IMR-90 (cell line): ENCODE measurements at regions not wholly inside any gene's neighbourhood (a gene's known extent, or its start where the extent isn't known, plus 50 kb on each side); places are given as distances from the start of the nearest gene placed in this dataset.

Source experiments
- ATAC-seq: fragments of 200-7000 bp; cut with Tn5 transposase; 2 replicates; pipeline ENCODE4 v1.9.1; 2020; ENCODE audit warnings: low read depth, mild to moderate bottlenecking, moderate library complexity
- BruUV-seq: library from RNA; stranded (reverse); fragments of 400-500 nt; replicated peaks from 2 replicates; lab custom pipeline; 2021; lab: Mats Ljungman, UMichigan
- CTCF ChIA-PET: fragments of 300-600 bp; formaldehyde crosslinking; extraction: SDS; loops from one replicate; lab custom pipeline; 2021; ENCODE audit warnings: antibody characterized with exemption; lab: Yijun Ruan, JAX
- POLR2A ChIA-PET: fragments of 300-600 bp; sonication (Branson Sonifier 250); formaldehyde crosslinking; loops from one replicate; lab custom pipeline; 2022; ENCODE audit warnings: antibody characterized with exemption; ENCODE audit not compliant: unreplicated experiment; lab: Charles Lee
- DNase-seq: peaks from one replicate; pipeline ENCODE4 v3.0.0; 2013
- H2AFZ ChIP-seq: replicated peaks from 2 replicates; pipeline ENCODE3; 2013; ENCODE audit warnings: low read length, mild to moderate bottlenecking; ENCODE audit not compliant: poor library complexity
- H2AK5ac ChIP-seq: 2 replicates; pipeline ENCODE4 v1.6.1; 2013; ENCODE audit warnings: low read depth, low read length, inconsistent platforms
- H2AK9ac ChIP-seq: replicated peaks from 2 replicates; pipeline ENCODE3; 2013; ENCODE audit warnings: mild to moderate bottlenecking, low read depth, low read length, moderate library complexity; ENCODE audit not compliant: poor library complexity
- H2BK120ac ChIP-seq: 2 replicates; pipeline ENCODE4 v1.6.1; 2013; ENCODE audit warnings: low read depth, low read length, inconsistent platforms
- H2BK15ac ChIP-seq: 3 replicates; pipeline ENCODE4 v1.6.1; 2013; ENCODE audit warnings: low read depth, low read length, inconsistent platforms
- H2BK20ac ChIP-seq: 2 replicates; pipeline ENCODE4 v1.6.1; 2013; ENCODE audit warnings: low read depth, mild to moderate bottlenecking, inconsistent platforms, low read length, moderate library complexity
- H2BK5ac ChIP-seq: 2 replicates; pipeline ENCODE4 v1.6.1; 2013; ENCODE audit warnings: mild to moderate bottlenecking, low read depth, low read length, inconsistent platforms; ENCODE audit not compliant: poor library complexity, severe bottlenecking
- H3K14ac ChIP-seq: replicated peaks from 2 replicates; pipeline ENCODE4 v1.6.1; 2013; ENCODE audit warnings: low read depth, low read length, inconsistent platforms
- H3K18ac ChIP-seq: 2 replicates; pipeline ENCODE4 v1.6.1; 2013; ENCODE audit warnings: low read depth, low read length, control low read depth
- H3K23ac ChIP-seq: 2 replicates; pipeline ENCODE4 v1.6.1; 2013; ENCODE audit warnings: low read depth, low read length, inconsistent platforms
- H3K27ac ChIP-seq: 2 replicates; pipeline ENCODE4 v1.5.1; 2013; ENCODE audit warnings: mild to moderate bottlenecking, control low read depth, low read length; ENCODE audit not compliant: insufficient read depth
- H3K27me3 ChIP-seq: 2 replicates; pipeline ENCODE4 v1.6.1; 2013; ENCODE audit warnings: low read length; ENCODE audit not compliant: control insufficient read depth, insufficient read depth
- H3K36me3 ChIP-seq: 2 replicates; pipeline ENCODE4 v1.6.1; 2013; ENCODE audit warnings: low read length, mixed read lengths; ENCODE audit not compliant: control insufficient read depth, insufficient read depth
- H3K4ac ChIP-seq: 2 replicates; pipeline ENCODE4 v1.6.1; 2013; ENCODE audit warnings: low read depth, low read length, inconsistent platforms
- H3K4me1 ChIP-seq: 2 replicates; pipeline ENCODE4 v1.6.1; 2013; ENCODE audit warnings: low read length, mixed read lengths; ENCODE audit not compliant: control insufficient read depth, insufficient read depth
- H3K4me2 ChIP-seq: 2 replicates; pipeline ENCODE4 v1.6.1; 2013; ENCODE audit warnings: low read depth, mild to moderate bottlenecking, control low read depth, low read length, moderate library complexity
- H3K4me3 ChIP-seq: 2 replicates; pipeline ENCODE4 v1.5.1; 2013; ENCODE audit warnings: low read depth, mild to moderate bottlenecking, control low read depth, low read length, moderate library complexity; ENCODE audit not compliant: insufficient read depth
- H3K56ac ChIP-seq: 2 replicates; pipeline ENCODE4 v1.6.1; 2013; ENCODE audit warnings: low read length, inconsistent platforms; ENCODE audit not compliant: insufficient read depth; ENCODE audit errors: extremely low read depth
- H3K79me1 ChIP-seq, 2 experiments: 2 replicates each; pipeline ENCODE4 v1.6.1; 2013; ENCODE audit warnings: low read length in 2 of 2, inconsistent platforms in 1 of 2, low read depth in 1 of 2
- H3K9ac ChIP-seq: 2 replicates; pipeline ENCODE4 v1.6.1; 2013; ENCODE audit warnings: low read depth, low read length, control low read depth
- H3K9me1 ChIP-seq: 2 replicates; pipeline ENCODE4 v1.6.1; 2013; ENCODE audit warnings: low read length, inconsistent platforms; ENCODE audit not compliant: insufficient read depth
- H3K9me3 ChIP-seq: 2 replicates; pipeline ENCODE4 v1.6.1; 2013; ENCODE audit warnings: low read length; ENCODE audit not compliant: control insufficient read depth, insufficient read depth
- H4K20me1 ChIP-seq: 2 replicates; pipeline ENCODE4 v1.6.1; 2013; ENCODE audit warnings: low read length, inconsistent platforms; ENCODE audit not compliant: insufficient read depth
- H4K5ac ChIP-seq: 2 replicates; pipeline ENCODE4 v1.6.1; 2013; ENCODE audit warnings: mild to moderate bottlenecking, low read depth, low read length, control low read depth
- H4K8ac ChIP-seq, 2 experiments: 2 replicates each; pipeline ENCODE4 v1.6.1; 2013; ENCODE audit warnings: low read depth in 2 of 2, low read length in 2 of 2, control low read depth in 1 of 2, inconsistent platforms in 1 of 2
- H4K91ac ChIP-seq: 2 replicates; pipeline ENCODE4 v1.6.1; 2013; ENCODE audit warnings: low read depth, low read length, inconsistent platforms; ENCODE audit not compliant: insufficient read depth
- BHLHE40 ChIP-seq: fragments of 150-350 bp; IDR thresholded peaks from 2 replicates; pipeline ENCODE4 v1.6.1; 2016; ENCODE audit warnings: mild to moderate bottlenecking, low read depth, low read length
- CHD1 ChIP-seq: IDR thresholded peaks from 2 replicates; pipeline ENCODE4 v1.6.1; 2012; ENCODE audit warnings: low read depth, low read length, improper control_type of control experiment
- FOS ChIP-seq: fragments of 150-350 bp; IDR thresholded peaks from 2 replicates; pipeline ENCODE4 v1.6.1; 2016; ENCODE audit warnings: low read depth, low read length
- MAZ ChIP-seq: IDR thresholded peaks from 2 replicates; pipeline ENCODE4 v1.6.1; 2012; ENCODE audit warnings: low read depth, mild to moderate bottlenecking, low read length, improper control_type of control experiment, moderate library complexity, borderline replicate concordance
- POLR2A ChIP-seq: IDR thresholded peaks from 2 replicates; pipeline ENCODE4 v1.6.1; 2012; ENCODE audit warnings: mild to moderate bottlenecking, low read depth, low read length
- RAD21 ChIP-seq: IDR thresholded peaks from 2 replicates; pipeline ENCODE4 v1.6.1; 2012; ENCODE audit warnings: low read length, improper control_type of control experiment
- RCOR1 ChIP-seq: IDR thresholded peaks from 2 replicates; pipeline ENCODE4 v1.6.1; 2012; ENCODE audit warnings: mild to moderate bottlenecking, low read length, improper control_type of control experiment; ENCODE audit not compliant: insufficient replicate concordance
- SMC3 ChIP-seq: fragments of 150-350 bp; IDR thresholded peaks from 2 replicates; pipeline ENCODE4 v1.6.1; 2016; ENCODE audit warnings: low read depth, mild to moderate bottlenecking, antibody characterized with exemption, low read length, moderate library complexity
- WGBS, 2 experiments: methylation state at CpG; one replicate each; pipeline versions ENCODE4 v1.1.5 to v1.1.7; 2013; ENCODE audit warnings: missing lambda C conversion rate in 2 of 2; ENCODE audit not compliant: insufficient read length in 1 of 2; ENCODE audit errors: extremely low coverage in 2 of 2; 5-methylcytosine and 5-hydroxymethylcytosine counted together
- dilution Hi-C: fragments of 300-500 bp; cut with HindIII; formaldehyde crosslinking; loops from one replicate; pipeline ENCODE4 v1.14.3; 2018; ENCODE audit warnings: low sequenced_read_pairs; ENCODE audit not compliant: unreplicated experiment
- in situ Hi-C: fragments of 300-500 bp; cut with MboI; formaldehyde crosslinking; loops from 3 replicates; pipeline ENCODE4 v1.14.3; 2019; ENCODE audit warnings: low sequenced_read_pairs, inconsistent platforms, mixed read lengths
- intact Hi-C: fragments of 100-400 bp; cut with micrococcal nuclease; formaldehyde crosslinking; loops from 2 replicates; pipeline ENCODE4 v1.10.0; 2022
- TF ChIP-seq, protein P1 (sequence below): fragments of 150-350 bp; IDR thresholded peaks from 2 replicates; pipeline ENCODE4 v1.6.1; 2017; ENCODE audit warnings: mild to moderate bottlenecking, antibody characterized with exemption, low read length, low read depth
- TF ChIP-seq, protein P2 (sequence below): fragments of 150-350 bp; IDR thresholded peaks from 2 replicates; pipeline ENCODE4 v1.6.1; 2016; ENCODE audit warnings: low read depth, mild to moderate bottlenecking, low read length, moderate library complexity, borderline replicate concordance

DNA sequence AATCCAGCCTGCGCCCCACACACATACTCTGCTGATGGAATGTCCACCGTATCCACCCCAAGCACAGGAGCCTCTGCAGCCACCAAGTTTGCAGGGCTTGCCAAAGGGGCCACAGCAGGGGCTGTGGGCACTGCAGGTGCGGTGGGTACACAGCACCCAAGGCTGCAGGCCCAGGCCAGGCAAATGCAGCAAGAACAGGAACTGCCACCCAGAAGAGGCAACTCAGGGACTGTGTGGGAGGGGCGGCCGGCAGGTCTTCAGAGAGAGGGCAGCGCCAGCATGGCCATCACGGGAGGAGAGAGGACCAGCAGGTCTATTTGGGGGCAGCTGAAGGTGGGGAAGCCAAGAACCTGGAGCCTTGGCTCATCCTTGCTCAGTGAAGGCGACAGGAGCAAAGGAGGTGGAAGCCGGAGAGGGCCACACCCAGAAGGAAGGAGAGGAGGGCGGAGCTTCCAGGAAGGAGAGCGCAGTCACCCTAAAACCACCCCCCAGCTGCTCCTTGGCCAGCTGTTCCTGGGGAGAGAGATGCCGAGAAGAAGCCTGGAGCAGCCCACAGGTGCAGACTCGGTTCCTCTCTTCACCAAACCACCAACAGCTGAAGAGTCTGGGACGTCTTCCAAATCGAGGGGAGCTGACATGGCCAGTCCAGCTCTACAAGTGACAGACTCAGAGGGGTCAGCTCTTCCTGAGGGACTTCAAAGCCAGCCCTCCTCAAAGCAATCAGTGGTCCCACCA lies 265.1 kb upstream of the CDYL start:
- dilution Hi-C loops, result no loop called here
- Histone ChIP-seq H3K4me3 (no peak overlapping the region), H3K4ac (no peak overlapping the region), H2AK5ac (no peak overlapping the region), H2AK9ac (no peak overlapping the region), H3K18ac (no peak overlapping the region), H3K14ac (no peak overlapping the region), H4K5ac (no peak overlapping the region), H3K23ac (no peak overlapping the region), H2AFZ (no peak overlapping the region), H2BK20ac (no peak overlapping the region), H2BK120ac (no peak overlapping the region), H3K27me3 (peaks cover 1% of the 10 kb centered on the region), H3K79me1 (no peaks in the 10 kb centered on the region), H3K9ac (no peak overlapping the region), H2BK5ac (no peak overlapping the region), H3K56ac (no peak overlapping the region), H3K4me2 (no peak overlapping the region), H3K36me3 (no peaks in the 10 kb centered on the region), H2BK15ac (no peak overlapping the region), H3K27ac (no peak overlapping the region), H3K9me3 (no peaks in the 10 kb centered on the region), H4K20me1 (no peaks in the 10 kb centered on the region), H4K91ac (no peak overlapping the region), H4K8ac (no peak overlapping the region), H3K4me1 (no peaks in the 10 kb centered on the region; the same call in 1 of the 2 replicates), H3K9me1 (no peaks in the 10 kb centered on the region)
- no peak for DNase-seq
- CTCF ChIA-PET, result no interaction called here
- TF ChIP-seq FOS (no peak), SMC3 (no peak), RCOR1 (no peak), CHD1 (no peak), BHLHE40 (no peak), POLR2A (no peak), MAZ (no peak), RAD21 (no peak)
- TF ChIP-seq, protein P1, sequence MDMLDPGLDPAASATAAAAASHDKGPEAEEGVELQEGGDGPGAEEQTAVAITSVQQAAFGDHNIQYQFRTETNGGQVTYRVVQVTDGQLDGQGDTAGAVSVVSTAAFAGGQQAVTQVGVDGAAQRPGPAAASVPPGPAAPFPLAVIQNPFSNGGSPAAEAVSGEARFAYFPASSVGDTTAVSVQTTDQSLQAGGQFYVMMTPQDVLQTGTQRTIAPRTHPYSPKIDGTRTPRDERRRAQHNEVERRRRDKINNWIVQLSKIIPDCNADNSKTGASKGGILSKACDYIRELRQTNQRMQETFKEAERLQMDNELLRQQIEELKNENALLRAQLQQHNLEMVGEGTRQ, result no peak
- TF ChIP-seq, protein P2, sequence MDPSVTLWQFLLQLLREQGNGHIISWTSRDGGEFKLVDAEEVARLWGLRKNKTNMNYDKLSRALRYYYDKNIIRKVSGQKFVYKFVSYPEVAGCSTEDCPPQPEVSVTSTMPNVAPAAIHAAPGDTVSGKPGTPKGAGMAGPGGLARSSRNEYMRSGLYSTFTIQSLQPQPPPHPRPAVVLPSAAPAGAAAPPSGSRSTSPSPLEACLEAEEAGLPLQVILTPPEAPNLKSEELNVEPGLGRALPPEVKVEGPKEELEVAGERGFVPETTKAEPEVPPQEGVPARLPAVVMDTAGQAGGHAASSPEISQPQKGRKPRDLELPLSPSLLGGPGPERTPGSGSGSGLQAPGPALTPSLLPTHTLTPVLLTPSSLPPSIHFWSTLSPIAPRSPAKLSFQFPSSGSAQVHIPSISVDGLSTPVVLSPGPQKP, result no peak
- in situ Hi-C loops, result no loop called here
- intact Hi-C loops, result no loop called here
- POLR2A ChIA-PET, result no interaction called here
- WGBS, 2 experiments, result 80% methylated on average over 2 of the region's 15 CpGs; no CpG with 5 or more reads in 1 of the 2 experiments
- BruUV-seq, result no TSS peak
- ATAC-seq, result no peak
